GM12878 (cell line): ENCODE measurements at regions not wholly inside any gene's neighbourhood (a gene's known extent, or its start where the extent isn't known, plus 50 kb on each side); places are given as distances from the start of the nearest gene placed in this dataset.

Source experiments
- ATAC-seq: fragments of 200-7000 bp; cut with Tn5 transposase; 3 replicates; pipeline ENCODE4 v1.9.1; 2020; ENCODE audit warnings: mild to moderate bottlenecking, moderate library complexity
- BruUV-seq: library from RNA; stranded (reverse); fragments of 400-500 nt; replicated peaks from 2 replicates; lab custom pipeline; 2021; lab: Mats Ljungman, UMichigan
- CTCF ChIA-PET: fragments of 300-600 bp; sonication (Branson Sonifier 250); formaldehyde crosslinking; extraction: SDS; loops from one replicate; lab custom pipeline; 2021; ENCODE audit warnings: inconsistent platforms; lab: Yijun Ruan, JAX
- POLR2A ChIA-PET: fragments of 350-600 bp; formaldehyde crosslinking; extraction: SDS; loops from one replicate; lab custom pipeline; 2021; ENCODE audit warnings: inconsistent platforms; lab: Charles Lee
- RAD21 ChIA-PET: fragments of 300-600 bp; sonication (Branson Sonifier 250); formaldehyde crosslinking; loops from one replicate; lab custom pipeline; 2023; ENCODE audit warnings: antibody characterized with exemption; ENCODE audit not compliant: unreplicated experiment; lab: Charles Lee
- SMC1A ChIA-PET: fragments of 300-600 bp; sonication (Branson Sonifier 250); formaldehyde crosslinking; loops from one replicate; lab custom pipeline; 2023; ENCODE audit not compliant: unreplicated experiment, uncharacterized antibody; lab: Charles Lee
- DNase-seq: peaks from one replicate; pipeline ENCODE4 v3.0.0-alpha.2; 2011; ENCODE audit warnings: low read depth, low spot score
- FAIRE-seq: peaks from 3 replicates; lab custom pipeline; 2011; peaks lifted over from hg19 to GRCh38; lab: Jason Lieb, UNC
- H2AFZ ChIP-seq: 2 replicates; pipeline ENCODE4 v1.6.0; 2011; ENCODE audit warnings: low read depth, low read length, control low read depth; ENCODE audit not compliant: control insufficient read depth
- H3K27ac ChIP-seq: 2 replicates; pipeline ENCODE4 v1.5.1; 2011; ENCODE audit warnings: control low read depth; ENCODE audit not compliant: control insufficient read depth, insufficient read depth
- H3K27me3 ChIP-seq, 2 experiments: replicated peaks in 1 of 2; 2 replicates each; pipeline versions ENCODE4 v1.6.0 to v1.6.1; 2011; ENCODE audit warnings: low read length in 1 of 2; ENCODE audit not compliant: control insufficient read depth in 2 of 2, insufficient read depth in 2 of 2
- H3K36me3 ChIP-seq, 2 experiments: 2 replicates each; pipeline ENCODE4 v1.5.1; 2011; ENCODE audit warnings: low read length in 1 of 2; ENCODE audit not compliant: control insufficient read depth in 2 of 2, insufficient read depth in 2 of 2
- H3K4me1 ChIP-seq: 2 replicates; pipeline ENCODE4 v1.6.1; 2011; ENCODE audit warnings: mild to moderate bottlenecking, low read length, moderate library complexity, mixed read lengths; ENCODE audit not compliant: control insufficient read depth, insufficient read depth
- H3K4me2 ChIP-seq: 2 replicates; pipeline ENCODE4 v1.6.0; 2011; ENCODE audit warnings: control low read depth; ENCODE audit not compliant: control insufficient read depth, insufficient read depth
- H3K4me3 ChIP-seq: fragments of 200-600 bp; sonication (generic); 2 replicates; pipeline ENCODE4 v1.5.1; 2016
- H3K79me2 ChIP-seq: 2 replicates; pipeline ENCODE4 v1.6.0; 2011; ENCODE audit warnings: low read length; ENCODE audit not compliant: control insufficient read depth, insufficient read depth
- H3K9ac ChIP-seq: 2 replicates; pipeline ENCODE4 v1.8.0; 2011; ENCODE audit warnings: low read length, control low read depth, mixed read lengths; ENCODE audit not compliant: control insufficient read depth, insufficient read depth
- H3K9me3 ChIP-seq: replicated peaks from 3 replicates; pipeline ENCODE4 v1.5.1; 2011; ENCODE audit warnings: mild to moderate bottlenecking, low read length; ENCODE audit not compliant: control insufficient read depth, insufficient read depth
- H4K20me1 ChIP-seq: 2 replicates; pipeline ENCODE4 v1.6.0; 2011; ENCODE audit not compliant: control insufficient read depth, insufficient read depth
- POU2F2 ChIP-seq: IDR thresholded peaks from 3 replicates; pipeline ENCODE4 v1.6.1; 2011; ENCODE audit warnings: low read depth, mild to moderate bottlenecking, low read length, borderline replicate concordance
- RAD51 ChIP-seq: fragments of 450-650 bp; IDR thresholded peaks from 2 replicates; pipeline ENCODE4 v1.6.1; 2016; ENCODE audit warnings: moderate library complexity, mild to moderate bottlenecking, inconsistent platforms
- SPI1 ChIP-seq: IDR thresholded peaks from 2 replicates; pipeline ENCODE4 v1.6.1; 2011; ENCODE audit warnings: low read depth, mild to moderate bottlenecking, low read length, moderate library complexity, borderline replicate concordance; ENCODE audit not compliant: insufficient read depth
- SUPT20H ChIP-seq: IDR thresholded peaks from 2 replicates; pipeline ENCODE4 v1.6.1; 2011; ENCODE audit warnings: low read depth, mild to moderate bottlenecking, low read length, moderate library complexity, borderline replicate concordance; ENCODE audit not compliant: control insufficient read depth
- TBL1XR1 ChIP-seq: IDR thresholded peaks from 2 replicates; pipeline ENCODE4 v1.6.1; 2012; ENCODE audit warnings: low read depth, low read length, improper control_type of control experiment
- WGBS: methylation state at CpG from one replicate; pipeline ENCODE4 v1.1.6; 2016; ENCODE audit warnings: low lambda C conversion rate; ENCODE audit not compliant: insufficient replicate concordance, insufficient coverage; ENCODE audit errors: missing lambda C conversion rate; 5-methylcytosine and 5-hydroxymethylcytosine counted together
- in situ Hi-C: fragments of 300-500 bp; cut with MboI; formaldehyde crosslinking; loops from 9 replicates; pipeline ENCODE4 v1.14.3; 2018; ENCODE audit warnings: mixed read lengths
- intact Hi-C: fragments of 100-400 bp; cut with micrococcal nuclease; formaldehyde crosslinking; loops from one replicate; pipeline ENCODE4 v1.14.2; 2022; ENCODE audit not compliant: unreplicated experiment
- TF ChIP-seq, protein P1 (sequence below): IDR thresholded peaks from 2 replicates; pipeline ENCODE4 v1.6.1; 2011; ENCODE audit warnings: low read depth, low read length, improper control_type of control experiment, borderline replicate concordance
- TF ChIP-seq, protein P2 (sequence below): IDR thresholded peaks from 2 replicates; pipeline ENCODE4 v1.6.1; 2012; ENCODE audit warnings: improper control_type of control experiment, low read depth, low read length; ENCODE audit not compliant: insufficient replicate concordance
- TF ChIP-seq, protein P3 (sequence below): fragments of 450-650 bp; formaldehyde crosslinking; IDR thresholded peaks from 2 replicates; pipeline ENCODE4 v1.4.0; 2022; ENCODE audit warnings: mild to moderate bottlenecking, moderate library complexity

DNA sequence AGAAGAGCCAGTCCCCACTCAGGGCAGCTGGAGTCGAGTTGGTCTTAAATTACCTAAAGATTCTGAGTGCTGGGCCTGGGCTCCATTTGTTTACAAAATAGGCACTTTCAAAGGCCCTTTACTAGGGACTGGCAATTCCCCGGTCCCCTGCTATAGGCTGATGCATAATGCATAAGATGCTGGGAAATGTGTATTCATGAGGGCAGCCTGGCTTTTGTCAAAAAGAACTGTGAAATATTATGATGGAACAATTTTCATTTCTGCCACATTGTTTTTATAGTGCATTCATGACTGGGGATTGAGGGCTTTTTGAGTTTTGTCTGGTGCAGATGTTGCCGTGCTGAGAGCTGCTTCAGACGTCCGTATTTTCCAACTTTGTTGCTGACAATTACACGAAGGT is 617.0 kb upstream of the CDH5 start:
- BruUV-seq: no TSS peak
- 14% methylated on average over 6 of the region's 6 CpGs for WGBS
- ATAC-seq (no peak), DNase-seq (no peak), FAIRE-seq (no peak)
- intact Hi-C loops (no loop called here), in situ Hi-C loops (no loop called here)
- Histone ChIP-seq H3K4me2 (no peak overlapping the region), H3K36me3 (no peaks in the 10 kb centered on the region), H2AFZ (no peak overlapping the region), H3K27ac (no peak overlapping the region), H3K27me3 (no peaks in the 10 kb centered on the region), H3K79me2 (no peaks in the 10 kb centered on the region), H3K4me1 (no peaks in the 10 kb centered on the region), H3K9ac (no peak overlapping the region), H3K4me3 (no peak overlapping the region), H4K20me1 (no peaks in the 10 kb centered on the region), H3K9me3 (no peaks in the 10 kb centered on the region)
- ChIA-PET CTCF (interaction anchor here (1.0 kb wide), 1 partner anchor 48 kb away, joined by 3 read pairs; no protein-coding TSS in a partner anchor), POLR2A (no interaction called here), SMC1A (no interaction called here), RAD21 (no interaction called here)
- TF ChIP-seq TBL1XR1 (no peak), SPI1 (no peak), POU2F2 (no peak), SUPT20H (no peak), RAD51 (no peak)
- TF ChIP-seq, protein P1, sequence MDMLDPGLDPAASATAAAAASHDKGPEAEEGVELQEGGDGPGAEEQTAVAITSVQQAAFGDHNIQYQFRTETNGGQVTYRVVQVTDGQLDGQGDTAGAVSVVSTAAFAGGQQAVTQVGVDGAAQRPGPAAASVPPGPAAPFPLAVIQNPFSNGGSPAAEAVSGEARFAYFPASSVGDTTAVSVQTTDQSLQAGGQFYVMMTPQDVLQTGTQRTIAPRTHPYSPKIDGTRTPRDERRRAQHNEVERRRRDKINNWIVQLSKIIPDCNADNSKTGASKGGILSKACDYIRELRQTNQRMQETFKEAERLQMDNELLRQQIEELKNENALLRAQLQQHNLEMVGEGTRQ: no peak
- TF ChIP-seq, protein P2, sequence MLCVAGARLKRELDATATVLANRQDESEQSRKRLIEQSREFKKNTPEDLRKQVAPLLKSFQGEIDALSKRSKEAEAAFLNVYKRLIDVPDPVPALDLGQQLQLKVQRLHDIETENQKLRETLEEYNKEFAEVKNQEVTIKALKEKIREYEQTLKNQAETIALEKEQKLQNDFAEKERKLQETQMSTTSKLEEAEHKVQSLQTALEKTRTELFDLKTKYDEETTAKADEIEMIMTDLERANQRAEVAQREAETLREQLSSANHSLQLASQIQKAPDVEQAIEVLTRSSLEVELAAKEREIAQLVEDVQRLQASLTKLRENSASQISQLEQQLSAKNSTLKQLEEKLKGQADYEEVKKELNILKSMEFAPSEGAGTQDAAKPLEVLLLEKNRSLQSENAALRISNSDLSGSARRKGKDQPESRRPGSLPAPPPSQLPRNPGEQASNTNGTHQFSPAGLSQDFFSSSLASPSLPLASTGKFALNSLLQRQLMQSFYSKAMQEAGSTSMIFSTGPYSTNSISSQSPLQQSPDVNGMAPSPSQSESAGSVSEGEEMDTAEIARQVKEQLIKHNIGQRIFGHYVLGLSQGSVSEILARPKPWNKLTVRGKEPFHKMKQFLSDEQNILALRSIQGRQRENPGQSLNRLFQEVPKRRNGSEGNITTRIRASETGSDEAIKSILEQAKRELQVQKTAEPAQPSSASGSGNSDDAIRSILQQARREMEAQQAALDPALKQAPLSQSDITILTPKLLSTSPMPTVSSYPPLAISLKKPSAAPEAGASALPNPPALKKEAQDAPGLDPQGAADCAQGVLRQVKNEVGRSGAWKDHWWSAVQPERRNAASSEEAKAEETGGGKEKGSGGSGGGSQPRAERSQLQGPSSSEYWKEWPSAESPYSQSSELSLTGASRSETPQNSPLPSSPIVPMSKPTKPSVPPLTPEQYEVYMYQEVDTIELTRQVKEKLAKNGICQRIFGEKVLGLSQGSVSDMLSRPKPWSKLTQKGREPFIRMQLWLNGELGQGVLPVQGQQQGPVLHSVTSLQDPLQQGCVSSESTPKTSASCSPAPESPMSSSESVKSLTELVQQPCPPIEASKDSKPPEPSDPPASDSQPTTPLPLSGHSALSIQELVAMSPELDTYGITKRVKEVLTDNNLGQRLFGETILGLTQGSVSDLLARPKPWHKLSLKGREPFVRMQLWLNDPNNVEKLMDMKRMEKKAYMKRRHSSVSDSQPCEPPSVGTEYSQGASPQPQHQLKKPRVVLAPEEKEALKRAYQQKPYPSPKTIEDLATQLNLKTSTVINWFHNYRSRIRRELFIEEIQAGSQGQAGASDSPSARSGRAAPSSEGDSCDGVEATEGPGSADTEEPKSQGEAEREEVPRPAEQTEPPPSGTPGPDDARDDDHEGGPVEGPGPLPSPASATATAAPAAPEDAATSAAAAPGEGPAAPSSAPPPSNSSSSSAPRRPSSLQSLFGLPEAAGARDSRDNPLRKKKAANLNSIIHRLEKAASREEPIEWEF: no peak
- TF ChIP-seq, protein P3, sequence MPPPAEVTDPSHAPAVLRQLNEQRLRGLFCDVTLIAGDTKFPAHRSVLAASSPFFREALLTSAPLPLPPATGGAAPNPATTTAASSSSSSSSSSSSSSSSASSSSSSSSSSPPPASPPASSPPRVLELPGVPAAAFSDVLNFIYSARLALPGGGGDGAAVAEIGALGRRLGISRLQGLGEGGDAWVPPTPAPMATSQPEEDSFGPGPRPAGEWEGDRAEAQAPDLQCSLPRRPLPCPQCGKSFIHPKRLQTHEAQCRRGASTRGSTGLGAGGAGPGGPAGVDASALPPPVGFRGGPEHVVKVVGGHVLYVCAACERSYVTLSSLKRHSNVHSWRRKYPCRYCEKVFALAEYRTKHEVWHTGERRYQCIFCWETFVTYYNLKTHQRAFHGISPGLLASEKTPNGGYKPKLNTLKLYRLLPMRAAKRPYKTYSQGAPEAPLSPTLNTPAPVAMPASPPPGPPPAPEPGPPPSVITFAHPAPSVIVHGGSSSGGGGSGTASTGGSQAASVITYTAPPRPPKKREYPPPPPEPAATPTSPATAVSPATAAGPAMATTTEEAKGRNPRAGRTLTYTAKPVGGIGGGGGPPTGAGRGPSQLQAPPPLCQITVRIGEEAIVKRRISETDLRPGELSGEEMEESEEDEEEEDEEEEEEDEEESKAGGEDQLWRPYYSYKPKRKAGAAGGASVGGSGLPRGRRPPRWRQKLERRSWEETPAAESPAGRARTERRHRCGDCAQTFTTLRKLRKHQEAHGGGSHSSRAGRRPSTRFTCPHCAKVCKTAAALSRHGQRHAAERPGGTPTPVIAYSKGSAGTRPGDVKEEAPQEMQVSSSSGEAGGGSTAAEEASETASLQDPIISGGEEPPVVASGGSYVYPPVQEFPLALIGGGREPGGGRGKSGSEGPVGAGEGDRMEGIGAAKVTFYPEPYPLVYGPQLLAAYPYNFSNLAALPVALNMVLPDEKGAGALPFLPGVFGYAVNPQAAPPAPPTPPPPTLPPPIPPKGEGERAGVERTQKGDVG (CRISPR knock-in tag): no peak
- TF ChIP-seq, all 136 proteins: peak for 0
